Stimulated activated CD8-positive, alpha-beta memory T cell treated with anti-CD3 and anti-CD28 coated beads, Interleukin-2, amount 100 ng/mL, for 1 hour (primary cell): ENCODE measurements at regions not wholly inside any gene's neighbourhood (a gene's known extent, or its start where the extent isn't known, plus 50 kb on each side); places are given as distances from the start of the nearest gene placed in this dataset.

ENCODE experiments used
- DNase-seq, 2 donors: peaks; one replicate each; pipeline ENCODE4 v3.0.0-alpha.2; 2020; ENCODE audit warnings: low read depth in 2 of 2

DNA sequence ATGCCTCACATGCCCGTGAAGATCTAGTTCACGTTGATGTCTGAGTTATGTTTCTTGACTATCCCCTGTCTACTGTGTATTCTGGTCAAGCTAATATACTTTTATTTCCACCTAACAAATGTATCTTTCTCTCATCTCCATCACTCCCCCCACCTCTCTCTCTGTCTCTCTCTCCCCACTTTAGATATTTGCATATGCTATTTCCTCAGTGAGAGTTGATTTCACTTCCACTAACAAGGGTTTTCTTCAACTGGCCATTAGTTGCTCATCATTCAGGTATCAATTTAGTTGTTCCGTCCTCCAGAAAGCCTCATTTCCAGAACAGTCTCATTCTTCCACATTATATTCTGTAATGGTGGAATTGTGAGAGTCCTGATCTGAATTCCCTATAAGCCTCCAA is 1777.8 kb upstream of the TENM3 start:
- DNase-seq = no peak

DNA sequence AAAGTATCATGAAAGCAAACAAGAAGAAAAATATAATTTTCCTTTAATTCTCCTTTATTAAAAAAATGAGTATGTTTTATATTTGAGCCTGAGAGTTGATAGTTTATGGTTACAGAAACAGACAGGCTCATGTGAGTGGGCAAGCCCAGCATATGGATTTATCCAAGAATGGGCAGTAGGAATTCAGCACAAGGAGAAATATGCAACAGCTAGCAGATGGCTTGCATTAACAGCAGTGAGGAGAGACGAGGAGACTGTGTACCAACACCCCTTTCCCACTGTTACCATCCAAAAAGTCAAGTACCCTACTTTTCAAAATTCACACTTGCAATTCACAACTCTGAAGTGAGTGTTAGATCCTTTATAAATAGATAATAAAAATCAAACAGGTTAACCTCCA is 1760.2 kb upstream of the TENM3 start:
- no peak for DNase-seq

DNA sequence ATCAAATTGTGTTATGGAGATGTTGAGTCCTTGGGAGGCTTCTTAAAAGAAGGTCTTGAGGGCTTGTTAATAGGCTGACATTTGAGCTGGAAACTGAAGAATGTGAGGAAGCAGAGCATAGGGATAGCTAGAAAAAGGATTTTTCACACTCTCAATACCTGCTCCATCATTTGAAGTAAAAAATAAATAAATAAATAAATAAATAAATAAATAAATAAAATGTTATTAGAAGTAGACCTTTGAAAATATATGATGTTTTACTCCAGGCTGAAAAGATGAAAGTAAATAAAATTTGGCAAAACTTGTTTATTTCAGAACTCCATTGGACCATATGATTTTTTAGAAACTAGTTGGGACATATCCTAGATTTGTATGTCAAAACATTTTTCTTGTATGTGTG is 1757.8 kb upstream of the TENM3 start:
- no peak for DNase-seq

DNA sequence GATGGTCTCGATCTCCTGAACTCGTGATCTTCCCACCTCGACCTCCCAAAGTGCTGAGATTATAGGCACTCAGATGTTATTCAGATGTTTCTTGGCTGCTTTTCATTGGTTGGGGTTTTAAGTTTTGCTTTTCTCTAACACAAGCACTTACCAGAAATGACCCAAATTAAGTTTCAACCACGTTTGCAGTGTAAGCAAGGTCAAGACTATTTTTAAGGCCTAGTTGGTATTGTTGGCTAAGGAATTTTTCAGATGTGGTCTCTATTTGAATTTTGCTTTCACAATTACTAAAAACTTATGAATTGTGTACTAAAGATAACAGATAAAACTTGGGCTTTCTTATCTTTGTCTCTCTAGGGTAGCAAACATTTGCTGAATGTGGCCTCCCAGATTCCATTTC is 1756.9 kb upstream of the TENM3 start:
- DNase-seq = no peak

DNA sequence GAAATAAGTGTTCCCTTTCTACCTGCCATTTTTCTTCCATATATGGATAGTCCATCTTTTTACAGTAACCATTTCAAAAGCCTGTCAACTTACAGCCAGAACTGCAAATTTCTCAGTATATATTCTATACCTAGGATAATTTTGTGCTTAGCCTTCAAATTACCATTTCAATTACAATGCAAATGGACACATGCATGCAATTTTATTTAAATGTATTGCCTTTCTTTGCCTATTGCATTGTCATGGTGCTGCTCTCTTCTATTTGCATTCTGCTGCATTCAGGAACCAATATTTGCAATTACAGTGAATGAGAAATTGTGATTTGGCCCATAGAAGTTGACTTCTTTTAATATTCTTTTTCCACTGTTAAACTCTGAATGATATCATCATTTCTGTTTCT is 1753.4 kb upstream of the TENM3 start:
- no peak for DNase-seq

- no peak for DNase-seq
These were observed 1752.0 kb upstream of the TENM3 start for GRCh38 chr4:180491210-180491609.

DNA sequence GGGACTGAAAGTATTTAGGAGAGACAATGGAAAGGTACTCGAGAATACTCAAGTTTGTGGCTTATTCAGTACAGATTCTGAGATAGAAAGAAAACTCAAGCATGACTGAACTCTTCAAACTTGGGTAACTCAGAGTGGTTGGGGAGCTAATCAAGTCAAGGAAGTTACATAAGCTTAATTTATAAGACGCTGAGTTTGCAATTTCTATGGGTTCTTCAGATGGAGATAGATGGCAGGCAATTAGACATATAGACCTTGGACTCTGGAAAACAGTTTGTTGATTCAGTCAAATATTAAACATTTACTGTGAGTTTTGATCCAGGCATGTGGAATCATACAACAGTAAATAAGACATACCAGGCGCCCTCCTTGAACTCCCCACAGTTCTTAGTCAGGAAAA is 1749.9 kb upstream of the TENM3 start:
- no peak for DNase-seq

DNA sequence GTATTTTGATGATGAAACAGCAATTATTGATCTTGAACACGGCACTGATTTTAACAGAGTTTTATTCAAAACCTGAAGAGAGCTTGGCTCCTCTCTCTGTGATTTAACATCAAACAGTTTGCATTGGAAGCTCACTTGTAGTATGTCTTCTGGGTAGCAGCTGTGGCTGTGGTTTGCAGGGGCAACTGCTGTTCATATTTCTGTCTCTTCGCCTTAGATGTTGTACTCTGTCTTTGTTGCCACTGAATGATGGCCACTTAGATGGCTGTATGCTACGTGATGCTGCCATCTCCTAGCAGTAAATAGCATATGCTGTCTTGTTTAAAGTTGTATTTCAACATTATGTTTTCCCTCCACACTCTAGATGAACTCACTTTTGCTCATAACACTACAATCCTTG is 1743.0 kb upstream of the TENM3 start:
- DNase-seq = no peak

- DNase-seq = no peak
These were observed 1730.3 kb upstream of the TENM3 start for GRCh38 chr4:180512801-180513475.

DNA sequence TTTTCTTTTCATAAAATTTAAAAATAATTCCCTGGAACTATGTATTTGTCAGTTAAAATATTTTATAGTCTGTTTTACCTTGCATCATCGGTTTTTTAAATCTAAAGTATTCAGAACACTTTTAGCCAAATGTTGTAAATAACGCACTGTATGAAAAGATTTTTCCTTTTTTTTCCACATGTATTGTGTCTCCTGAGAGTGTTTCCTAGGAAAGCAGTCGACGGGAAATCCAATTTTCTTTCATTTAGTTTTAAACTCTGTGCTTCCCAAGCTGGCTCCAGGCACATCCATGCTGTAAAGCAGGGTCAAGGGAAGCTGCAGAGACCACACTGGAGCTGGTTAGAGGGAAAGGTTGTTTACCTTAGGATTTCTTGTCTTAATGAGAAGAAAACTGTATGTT is 1724.3 kb upstream of the TENM3 start:
- DNase-seq = no peak

DNA sequence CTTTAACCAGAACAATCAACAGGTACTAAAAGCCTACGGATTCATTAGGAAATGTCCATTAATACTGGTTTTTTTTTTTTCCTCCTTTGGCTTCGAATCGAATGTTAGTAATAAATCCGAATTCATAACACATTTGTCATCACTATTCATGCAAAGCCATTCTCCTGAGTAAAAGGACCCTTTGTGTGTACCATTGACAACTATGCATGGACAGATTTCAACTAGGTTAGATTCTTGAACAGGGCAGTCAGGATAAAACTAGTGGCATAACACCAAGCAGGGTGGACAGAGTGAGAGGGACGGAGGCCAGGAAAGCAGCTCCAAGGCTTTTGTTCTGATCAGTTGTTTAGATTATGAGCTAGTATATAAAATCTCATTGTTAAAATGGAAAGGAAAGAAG is 1722.0 kb upstream of the TENM3 start:
- DNase-seq = no peak

GRCh38 chr4:180525523-180526077 is 1717.6 kb upstream of the TENM3 start:
- DNase-seq = no peak

DNA sequence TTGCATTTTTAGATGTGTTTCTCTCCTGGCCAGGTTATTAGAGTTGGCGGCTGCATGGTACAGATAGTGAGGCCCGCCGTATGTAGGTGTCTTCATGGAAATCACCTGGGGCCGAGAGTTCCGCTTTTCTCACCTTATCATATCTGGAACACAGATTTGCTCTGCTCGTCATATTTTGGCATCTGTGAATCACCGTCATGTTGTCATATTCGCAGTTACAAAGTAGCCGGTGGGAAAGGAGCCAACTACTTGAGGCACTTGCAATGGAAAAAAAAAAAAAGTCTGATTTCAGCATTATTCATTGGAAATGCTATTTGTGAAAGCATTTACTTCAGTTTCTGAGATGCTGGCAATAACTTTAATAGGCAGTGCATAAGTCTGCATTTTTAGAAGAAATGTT is 1715.2 kb upstream of the TENM3 start:
- DNase-seq = no peak

DNA sequence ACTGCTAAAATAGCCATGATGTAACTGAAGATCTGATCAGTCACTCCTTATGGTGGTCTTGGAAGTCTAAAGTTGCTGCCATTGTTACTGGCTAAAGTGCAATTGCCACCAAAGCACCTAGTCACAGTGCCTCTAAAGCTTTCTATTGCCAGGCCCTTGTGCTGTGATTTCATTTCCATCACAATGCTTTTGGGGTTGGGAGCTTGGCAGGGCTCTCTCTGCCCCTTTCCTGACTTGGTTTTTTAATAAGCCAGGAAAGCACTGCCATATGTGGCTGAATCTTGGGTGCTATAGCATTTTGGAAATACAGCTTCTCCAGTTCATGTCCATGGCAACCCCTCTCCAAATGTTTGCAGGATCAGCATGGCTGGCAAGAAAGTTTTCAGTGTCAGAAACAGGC is 1712.4 kb upstream of the TENM3 start:
- DNase-seq = no peak

GRCh38 chr4:180532691-180533090 is 1710.5 kb upstream of the TENM3 start:
- no peak for DNase-seq

DNA sequence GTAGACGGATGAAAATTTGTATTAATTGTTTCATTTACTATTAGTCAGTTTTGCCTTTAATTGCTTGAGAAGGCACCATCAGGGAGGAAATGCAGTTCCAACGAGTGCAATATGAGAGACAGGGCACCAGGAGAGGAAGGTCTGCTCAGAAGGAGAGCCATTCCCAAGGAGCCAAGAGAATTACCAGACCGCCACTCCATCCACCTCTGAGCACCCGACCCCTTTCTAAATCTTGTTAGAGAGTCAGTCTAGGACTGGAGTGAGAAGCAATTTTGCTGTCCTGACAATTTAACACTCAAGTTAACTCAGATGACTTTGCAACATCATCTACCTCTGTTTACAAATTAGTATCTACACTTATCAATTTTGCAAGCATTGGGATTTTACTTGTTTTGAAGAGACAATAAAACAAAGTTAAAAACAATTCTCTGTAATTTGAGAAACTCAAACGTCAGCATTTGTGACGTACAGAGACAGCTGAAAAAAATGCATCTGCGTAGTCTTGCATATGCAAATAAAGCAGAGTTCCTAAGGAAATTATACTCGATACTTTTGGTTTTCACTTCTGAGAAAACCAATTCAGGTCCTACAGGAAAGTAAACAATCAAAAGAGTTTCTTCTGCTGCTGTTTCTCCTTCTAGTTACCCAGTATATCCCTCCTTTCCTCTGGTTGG is 1704.7 kb upstream of the TENM3 start:
- DNase-seq = no peak

DNA sequence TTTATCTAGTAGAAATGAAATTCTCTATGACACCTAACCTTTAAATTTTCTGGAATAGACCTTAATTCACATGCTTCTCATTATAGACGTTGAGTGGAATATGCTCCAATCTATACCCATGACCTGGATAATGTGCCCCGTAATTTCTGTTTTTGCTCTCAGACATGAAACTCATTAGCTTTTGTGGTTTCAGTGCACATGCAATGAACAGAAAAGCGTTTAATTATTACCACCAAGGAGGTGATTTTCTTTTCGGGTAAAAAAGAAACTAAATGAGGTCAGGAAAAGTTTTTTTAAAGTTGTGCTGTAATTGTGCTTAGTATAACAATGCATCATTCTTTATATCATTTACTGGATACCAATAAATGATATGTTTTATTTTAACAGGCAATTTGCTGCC is 1703.9 kb upstream of the TENM3 start:
- DNase-seq = no peak

GRCh38 chr4:180541678-180542077 is 1701.5 kb upstream of the TENM3 start:
- no peak for DNase-seq

DNA sequence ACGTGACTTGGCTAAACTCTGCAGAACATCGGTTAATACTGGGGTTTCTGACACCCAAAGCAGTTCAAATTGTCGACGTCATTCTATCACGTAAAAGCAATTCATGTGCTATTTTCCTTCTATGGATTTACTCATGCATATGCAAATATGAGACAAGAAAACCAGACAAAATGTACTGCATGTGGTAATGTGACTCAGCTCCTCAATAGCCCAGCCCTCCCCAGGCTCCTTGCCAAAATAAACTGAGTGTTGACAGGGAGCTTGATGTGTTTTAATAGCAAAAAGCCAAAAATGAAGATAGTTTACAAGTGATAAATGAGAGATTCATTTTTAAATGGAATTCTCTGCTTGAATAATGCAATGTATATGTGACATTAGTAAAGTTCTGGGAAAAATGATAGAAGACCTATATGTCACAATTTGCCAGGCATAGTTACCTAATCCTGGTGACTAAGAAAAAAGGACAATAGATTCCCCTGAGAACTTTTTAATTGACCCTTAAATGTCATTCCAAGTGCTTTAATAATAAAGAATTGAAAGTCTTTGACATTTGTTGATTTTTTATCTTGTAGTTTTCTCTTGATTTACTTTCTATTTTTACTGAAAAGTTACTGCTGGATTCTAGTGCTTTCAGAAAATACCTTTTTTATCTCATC is 1700.6 kb upstream of the TENM3 start:
- no peak for DNase-seq

DNA sequence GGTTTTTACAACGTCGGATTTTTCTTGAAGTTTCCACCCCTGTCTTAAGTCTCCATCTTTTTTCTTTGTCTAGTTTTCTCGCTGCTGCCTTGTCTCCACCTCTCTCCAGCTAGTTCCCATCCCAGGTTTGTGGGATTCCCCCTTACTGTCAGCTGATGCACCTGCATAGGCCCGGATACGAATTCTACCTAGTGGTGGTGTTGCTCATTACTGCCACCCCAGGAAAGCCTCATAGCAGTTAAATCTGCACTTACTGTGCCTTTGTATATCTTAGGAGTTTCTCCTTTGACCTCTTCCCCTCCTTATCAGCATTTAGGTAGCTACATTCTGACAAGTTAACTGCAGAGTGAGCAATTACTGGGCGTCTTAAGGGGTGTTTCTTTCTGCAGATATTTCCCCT is 1693.1 kb upstream of the TENM3 start:
- DNase-seq = no peak

DNA sequence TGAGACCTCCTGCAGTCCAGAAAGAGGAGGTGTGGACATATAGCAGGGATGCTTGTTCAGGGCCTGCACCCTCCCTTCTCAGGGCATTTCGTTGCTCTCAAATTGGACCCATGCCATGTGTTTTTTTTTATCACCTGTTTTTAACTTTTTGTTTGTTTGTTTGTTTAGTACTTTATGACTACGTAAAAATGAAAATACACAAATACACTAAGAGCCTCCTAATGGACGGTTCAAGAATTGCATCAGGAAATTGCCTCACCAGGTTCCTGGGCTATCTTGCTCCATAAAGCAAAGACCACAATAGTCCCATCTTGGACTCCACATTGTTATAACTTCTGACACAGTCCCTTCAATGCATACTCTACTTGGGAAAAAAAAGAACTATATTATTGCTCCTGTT is 1685.9 kb upstream of the TENM3 start:
- no peak for DNase-seq

DNA sequence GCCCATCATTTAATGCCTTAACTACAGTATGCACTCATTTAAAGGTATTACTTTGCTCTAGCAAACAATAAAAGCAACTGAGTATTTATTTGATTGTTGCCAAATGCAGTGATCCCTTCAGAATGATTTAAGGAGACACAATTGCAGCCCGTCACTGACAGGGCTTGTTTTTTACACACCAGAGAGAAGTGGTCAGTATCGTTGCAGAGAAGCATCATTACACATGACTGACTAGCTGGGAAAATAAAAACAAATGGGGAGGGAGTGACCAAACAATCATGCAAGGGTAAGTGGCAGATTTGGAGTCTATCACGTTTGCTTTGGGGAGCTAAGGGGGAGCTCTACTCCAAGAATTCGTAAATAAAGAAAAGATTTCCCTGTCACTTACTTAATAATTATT is 1685.3 kb upstream of the TENM3 start:
- no peak for DNase-seq

- no peak for DNase-seq
These were observed 1684.8 kb upstream of the TENM3 start for GRCh38 chr4:180558427-180558826.
